SW 1271 (cell line): ENCODE measurements at regions not wholly inside any gene's neighbourhood (a gene's known extent, or its start where the extent isn't known, plus 50 kb on each side); places are given as distances from the start of the nearest gene placed in this dataset.
"Not testable (repeated sequence)": the region's sequence is repeated elsewhere in the genome, so short reads cannot be mapped to it uniquely, and the experiment has no call there.

Experiments
- DNase-seq, 2 experiments: peaks; one replicate each; lab custom pipeline; 2025; lab: John Stamatoyannopoulos, UW

GRCh38 chr16:27639561-27640276, 89.8 kb downstream of the KATNIP start:
- DNase-seq: peak in 1 of 2 experiments; percentile 36

- no peak for DNase-seq
These were observed 90.3 kb downstream of the KATNIP start for GRCh38 chr16:27640277-27640600.

- no peak for DNase-seq
These were observed 91.3 kb downstream of the KATNIP start for GRCh38 chr16:27641260-27641659.

- not testable (repeated sequence) for DNase-seq
These were observed 91.9 kb downstream of the KATNIP start for GRCh38 chr16:27641734-27642415.

GRCh38 chr16:27642756-27643155, 92.8 kb downstream of the KATNIP start:
- no peak for DNase-seq

- DNase-seq: no peak
These were observed 94.2 kb downstream of the KATNIP start for GRCh38 chr16:27644165-27644564.

- no peak for DNase-seq
These were observed 95.5 kb downstream of the KATNIP start for GRCh38 chr16:27645396-27645795.

- DNase-seq: no peak
These were observed 96.9 kb downstream of the KATNIP start for GRCh38 chr16:27646806-27647205.

GRCh38 chr16:27649021-27649420, 99.1 kb downstream of the KATNIP start:
- no peak for DNase-seq

- DNase-seq: no peak
These were observed 100.2 kb downstream of the KATNIP start for GRCh38 chr16:27650073-27650701.

- no peak for DNase-seq
These were observed 101.4 kb downstream of the KATNIP start for GRCh38 chr16:27651301-27651700.

GRCh38 chr16:27657811-27658210, 107.9 kb downstream of the KATNIP start:
- no peak for DNase-seq

- DNase-seq: no peak
These were observed 110.6 kb downstream of the KATNIP start for GRCh38 chr16:27660507-27660906.

GRCh38 chr16:27663235-27663634, 113.3 kb downstream of the KATNIP start:
- not testable (repeated sequence) for DNase-seq

GRCh38 chr16:27665881-27666280, 115.9 kb downstream of the KATNIP start:
- no peak for DNase-seq

- DNase-seq: no peak
These were observed 120.3 kb downstream of the KATNIP start for GRCh38 chr16:27670071-27670810.

- no peak for DNase-seq
These were observed 121.5 kb downstream of the KATNIP start for GRCh38 chr16:27671410-27671809.

GRCh38 chr16:27676839-27677238, 126.9 kb downstream of the KATNIP start:
- no peak for DNase-seq

- DNase-seq: no peak
These were observed 127.3 kb downstream of the KATNIP start for GRCh38 chr16:27677263-27677662.

GRCh38 chr16:27678955-27679354, 129.0 kb downstream of the KATNIP start:
- DNase-seq: no peak

GRCh38 chr16:27679899-27680298, 130.0 kb downstream of the KATNIP start:
- DNase-seq: no peak

- no peak for DNase-seq
These were observed 131.7 kb downstream of the KATNIP start for GRCh38 chr16:27681681-27682080.

- no peak for DNase-seq
These were observed 134.1 kb downstream of the KATNIP start for GRCh38 chr16:27684047-27684446.
